MM.1S (cell line): ENCODE measurements at regions not wholly inside any gene's neighbourhood (a gene's known extent, or its start where the extent isn't known, plus 50 kb on each side); places are given as distances from the start of the nearest gene placed in this dataset.
"Not testable (repeated sequence)": the region's sequence is repeated elsewhere in the genome, so short reads cannot be mapped to it uniquely, and the experiment has no call there.

Experiments
- DNase-seq: peaks from one replicate; pipeline ENCODE4 v3.0.0-alpha.2; 2015
- H2AFZ ChIP-seq: fragments of 300-600 bp; sonication (generic); 2 replicates; pipeline ENCODE4 v1.6.0; 2016; ENCODE audit warnings: antibody characterized with exemption, low read length
- H3F3A ChIP-seq: fragments of 300-600 bp; sonication (generic); 2 replicates; pipeline ENCODE4 v1.6.1; 2016; ENCODE audit warnings: mild to moderate bottlenecking, antibody characterized with exemption, low read length, moderate library complexity, mixed read lengths; ENCODE audit not compliant: insufficient read depth
- H3K27ac ChIP-seq: fragments of 300-600 bp; sonication (generic); 2 replicates; pipeline ENCODE4 v1.5.1; 2016; ENCODE audit warnings: mild to moderate bottlenecking, low read length
- H3K27me3 ChIP-seq: fragments of 300-600 bp; sonication (generic); replicated peaks from 2 replicates; pipeline ENCODE4 v1.6.0; 2016; ENCODE audit warnings: low read length; ENCODE audit not compliant: insufficient read depth
- H3K36me3 ChIP-seq: fragments of 300-600 bp; sonication (generic); replicated peaks from 2 replicates; pipeline ENCODE4 v1.6.1; 2016; ENCODE audit warnings: mild to moderate bottlenecking, low read length, mixed read lengths; ENCODE audit not compliant: insufficient read depth
- H3K4me1 ChIP-seq: fragments of 300-600 bp; sonication (generic); 2 replicates; pipeline ENCODE4 v1.6.1; 2016; ENCODE audit warnings: low read length, mixed read lengths
- H3K4me2 ChIP-seq: fragments of 300-600 bp; sonication (generic); 2 replicates; pipeline ENCODE4 v1.6.0; 2016; ENCODE audit warnings: low read depth, low read length
- H3K4me3 ChIP-seq: fragments of 300-600 bp; sonication (generic); 2 replicates; pipeline ENCODE4 v1.5.1; 2016; ENCODE audit warnings: low read length, mixed read lengths
- H3K79me2 ChIP-seq: fragments of 300-600 bp; sonication (generic); 2 replicates; pipeline ENCODE4 v1.6.1; 2016; ENCODE audit warnings: mixed run types, low read length, mixed read lengths
- H3K9ac ChIP-seq: fragments of 300-600 bp; sonication (generic); 2 replicates; pipeline ENCODE4 v1.6.1; 2016; ENCODE audit warnings: low read length, mixed read lengths
- H3K9me2 ChIP-seq: fragments of 300-600 bp; sonication (generic); replicated peaks from 2 replicates; pipeline ENCODE4 v1.6.1; 2016; ENCODE audit warnings: mild to moderate bottlenecking, low read length, mixed read lengths; ENCODE audit not compliant: insufficient read depth
- H3K9me3 ChIP-seq: fragments of 300-600 bp; sonication (generic); replicated peaks from 2 replicates; pipeline ENCODE4 v1.6.1; 2016; ENCODE audit warnings: mild to moderate bottlenecking, low read length, mixed read lengths; ENCODE audit not compliant: insufficient read depth
- H4K20me1 ChIP-seq: fragments of 300-600 bp; sonication (generic); 2 replicates; pipeline ENCODE4 v1.6.1; 2016; ENCODE audit warnings: mild to moderate bottlenecking, low read length, moderate library complexity, mixed read lengths; ENCODE audit not compliant: insufficient read depth
- EZH2 ChIP-seq: fragments of 300-600 bp; sonication (generic); optimal IDR thresholded peaks from 2 replicates; pipeline ENCODE3; 2017; ENCODE audit warnings: low read depth, mild to moderate bottlenecking, antibody characterized with exemption, low read length, mixed read lengths
- EZH2phosphoT487 ChIP-seq: fragments of 300-600 bp; sonication (generic); IDR thresholded peaks from 2 replicates; pipeline ENCODE4 v1.6.1; 2018; ENCODE audit warnings: antibody characterized with exemption, low read length
- TF ChIP-seq, protein P1 (sequence below): fragments of 300-600 bp; sonication (generic); IDR thresholded peaks from 2 replicates; pipeline ENCODE4 v1.5.1; 2016; ENCODE audit warnings: antibody characterized with exemption, low read length, mixed read lengths

DNA sequence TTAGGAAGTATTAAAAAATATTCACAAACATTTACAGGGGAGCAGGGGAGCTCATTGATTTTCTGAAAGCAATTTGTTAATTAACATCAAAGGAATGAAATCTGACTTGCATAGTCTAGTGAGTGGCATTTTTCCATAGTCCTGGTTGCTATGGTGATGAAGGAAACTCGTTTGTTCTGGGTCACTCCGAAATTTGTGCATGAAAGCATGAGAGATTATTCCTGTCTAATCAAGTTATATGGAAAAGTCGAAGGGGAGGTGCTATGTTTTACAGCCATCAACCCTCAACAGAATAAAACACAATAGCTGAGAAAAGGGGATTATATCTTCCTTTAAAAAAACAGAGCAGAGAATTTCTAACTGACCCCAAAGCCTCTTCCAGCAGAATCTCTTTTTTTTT, 1495.7 kb upstream of the WWC1 start:
- no peaks in the 10 kb centered on the region for H3K9me2 ChIP-seq
- H3K36me3 ChIP-seq: no peaks in the 10 kb centered on the region
- no peaks in the 10 kb centered on the region for H3F3A ChIP-seq
- no peaks in the 10 kb centered on the region for H3K9me3 ChIP-seq
- no peak for DNase-seq
- H3K4me1 ChIP-seq: no peaks in the 10 kb centered on the region
- no peaks in the 10 kb centered on the region for H3K79me2 ChIP-seq
- no peak overlapping the region for H3K27ac ChIP-seq
- no peak overlapping the region for H3K4me2 ChIP-seq
- H3K27me3 ChIP-seq: no peaks in the 10 kb centered on the region
- H3K4me3 ChIP-seq: no peak overlapping the region
- TF ChIP-seq, protein P1, sequence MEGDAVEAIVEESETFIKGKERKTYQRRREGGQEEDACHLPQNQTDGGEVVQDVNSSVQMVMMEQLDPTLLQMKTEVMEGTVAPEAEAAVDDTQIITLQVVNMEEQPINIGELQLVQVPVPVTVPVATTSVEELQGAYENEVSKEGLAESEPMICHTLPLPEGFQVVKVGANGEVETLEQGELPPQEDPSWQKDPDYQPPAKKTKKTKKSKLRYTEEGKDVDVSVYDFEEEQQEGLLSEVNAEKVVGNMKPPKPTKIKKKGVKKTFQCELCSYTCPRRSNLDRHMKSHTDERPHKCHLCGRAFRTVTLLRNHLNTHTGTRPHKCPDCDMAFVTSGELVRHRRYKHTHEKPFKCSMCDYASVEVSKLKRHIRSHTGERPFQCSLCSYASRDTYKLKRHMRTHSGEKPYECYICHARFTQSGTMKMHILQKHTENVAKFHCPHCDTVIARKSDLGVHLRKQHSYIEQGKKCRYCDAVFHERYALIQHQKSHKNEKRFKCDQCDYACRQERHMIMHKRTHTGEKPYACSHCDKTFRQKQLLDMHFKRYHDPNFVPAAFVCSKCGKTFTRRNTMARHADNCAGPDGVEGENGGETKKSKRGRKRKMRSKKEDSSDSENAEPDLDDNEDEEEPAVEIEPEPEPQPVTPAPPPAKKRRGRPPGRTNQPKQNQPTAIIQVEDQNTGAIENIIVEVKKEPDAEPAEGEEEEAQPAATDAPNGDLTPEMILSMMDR: no peak
- H2AFZ ChIP-seq: no peak overlapping the region
- no peak overlapping the region for H3K9ac ChIP-seq
- H4K20me1 ChIP-seq: no peaks in the 10 kb centered on the region

DNA sequence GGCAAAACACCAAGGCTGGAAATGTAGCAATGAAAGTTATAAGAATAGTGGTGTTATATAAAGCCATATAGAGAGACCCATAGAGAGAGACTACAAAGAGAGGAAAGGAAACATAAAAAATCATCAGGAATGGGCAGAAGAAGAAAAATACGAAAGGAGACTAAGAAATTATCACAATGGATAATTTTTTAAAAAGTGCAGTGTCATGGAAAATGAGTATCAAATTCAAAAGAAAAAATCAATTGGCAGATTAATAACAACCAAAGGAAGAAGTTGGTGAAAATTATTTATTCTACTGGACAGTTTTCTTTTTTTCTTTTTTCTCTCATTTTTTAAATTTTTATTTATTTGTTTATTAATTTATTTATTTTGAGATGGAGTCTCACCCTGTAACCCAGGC, 1488.4 kb upstream of the WWC1 start:
- H3K79me2 ChIP-seq: no peaks in the 10 kb centered on the region
- no peaks in the 10 kb centered on the region for H3K9me3 ChIP-seq
- H3K4me3 ChIP-seq: no peak overlapping the region
- no peak overlapping the region for H3K27ac ChIP-seq
- no peaks in the 10 kb centered on the region for H3K9me2 ChIP-seq
- H4K20me1 ChIP-seq: no peaks in the 10 kb centered on the region
- H3F3A ChIP-seq: no peaks in the 10 kb centered on the region
- H3K36me3 ChIP-seq: no peaks in the 10 kb centered on the region
- no peak for TF ChIP-seq EZH2phosphoT487
- TF ChIP-seq EZH2: no peak
- TF ChIP-seq, protein P1: no peak
- no peak for DNase-seq
- no peaks in the 10 kb centered on the region for H3K27me3 ChIP-seq
- no peak overlapping the region for H2AFZ ChIP-seq
- no peaks in the 10 kb centered on the region for H3K4me1 ChIP-seq
- H3K4me2 ChIP-seq: no peak overlapping the region
- H3K9ac ChIP-seq: no peak overlapping the region

DNA sequence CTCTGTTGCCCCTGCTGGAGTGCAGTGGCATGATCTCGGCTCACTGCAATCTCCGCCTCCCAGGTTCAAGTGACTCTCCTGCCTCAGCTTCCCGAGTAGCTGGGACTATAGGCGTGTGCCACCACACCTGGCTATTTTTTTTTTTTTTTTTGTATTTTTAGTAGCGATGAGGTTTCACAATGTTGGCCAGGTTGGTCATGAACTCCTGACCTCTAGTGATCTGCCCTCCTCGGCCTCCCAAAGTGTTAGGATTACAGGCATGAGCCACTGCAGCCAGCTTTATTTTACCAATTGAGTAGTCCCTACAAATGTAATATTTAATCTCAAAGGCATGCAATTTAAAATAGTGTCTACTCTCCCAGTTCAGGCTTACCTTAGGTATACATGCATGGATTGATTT, 1487.2 kb upstream of the WWC1 start:
- H3K9ac ChIP-seq, H3F3A ChIP-seq, H3K4me2 ChIP-seq, H3K27me3 ChIP-seq, H3K79me2 ChIP-seq, H3K4me1 ChIP-seq, H3K4me3 ChIP-seq, H4K20me1 ChIP-seq, H2AFZ ChIP-seq, H3K9me2 ChIP-seq, H3K9me3 ChIP-seq, H3K36me3 ChIP-seq, H3K27ac ChIP-seq, DNase-seq: not testable (repeated sequence)

DNA sequence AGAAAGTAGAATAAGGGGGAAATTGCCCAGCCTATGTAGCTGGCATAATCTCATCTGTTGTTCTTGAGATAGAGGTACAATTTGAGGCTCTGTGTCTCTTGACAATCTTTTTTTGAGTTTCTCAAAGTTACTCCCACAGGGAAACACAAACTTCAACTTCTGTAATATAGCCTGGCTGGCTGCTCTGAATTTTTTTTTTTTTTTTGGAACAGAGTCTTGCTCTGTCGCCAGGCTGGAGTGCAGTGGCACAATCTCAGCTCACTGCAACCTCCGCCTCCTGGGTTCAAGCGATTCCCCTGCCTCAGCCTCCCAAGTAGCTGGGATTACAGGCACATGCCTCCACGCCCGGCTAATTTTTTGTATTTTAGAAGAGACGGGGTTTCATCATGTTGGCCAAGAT, 1486.8 kb upstream of the WWC1 start:
- not testable (repeated sequence) for H3K4me1 ChIP-seq, DNase-seq, H3K27ac ChIP-seq, H3K4me2 ChIP-seq, H3K36me3 ChIP-seq, H3K27me3 ChIP-seq, H3K9me2 ChIP-seq, H3K4me3 ChIP-seq, H3K9ac ChIP-seq, H4K20me1 ChIP-seq, H3F3A ChIP-seq, H3K9me3 ChIP-seq, H2AFZ ChIP-seq, H3K79me2 ChIP-seq

DNA sequence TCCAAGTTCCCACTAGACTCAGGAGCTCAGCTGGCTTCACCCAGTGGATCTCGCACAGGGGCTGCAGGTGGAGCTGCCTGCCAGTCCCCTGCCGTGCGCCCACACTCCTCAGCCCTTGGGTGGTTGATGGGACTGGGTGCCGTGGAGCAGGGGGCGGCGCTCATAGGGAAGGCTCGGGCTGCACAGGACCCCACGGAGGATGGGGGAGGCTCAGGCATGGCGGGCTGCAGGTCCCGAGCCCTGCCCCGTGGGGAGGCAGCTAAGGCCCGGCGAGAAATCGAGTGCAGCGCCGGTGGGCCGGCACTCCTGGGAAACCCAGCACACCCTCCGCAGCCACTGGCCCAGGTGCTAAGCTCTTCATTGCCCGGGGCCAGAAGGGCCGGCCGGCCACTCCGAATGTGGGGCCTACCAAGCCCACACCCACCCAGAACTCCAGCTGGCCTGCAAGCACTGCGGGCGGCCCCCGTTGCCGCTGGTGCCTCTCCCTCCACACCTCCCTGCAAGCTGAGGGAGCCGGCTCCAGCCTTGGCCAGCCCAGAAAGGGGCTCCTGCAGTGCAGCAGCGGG, 1481.3 kb upstream of the WWC1 start:
- H2AFZ ChIP-seq, H3K79me2 ChIP-seq: not testable (repeated sequence)

More for the DNA sequence above, 1481.3 kb upstream of the WWC1 start:
- not testable (repeated sequence) for H3K4me2 ChIP-seq, H3K9me2 ChIP-seq, H3K27me3 ChIP-seq, DNase-seq, H3K9ac ChIP-seq, H4K20me1 ChIP-seq, H3K36me3 ChIP-seq, H3K4me3 ChIP-seq, H3F3A ChIP-seq, H3K27ac ChIP-seq, H3K4me1 ChIP-seq, H3K9me3 ChIP-seq
